Tibial artery (tissue), 4 donors: ENCODE measurements at regions not wholly inside any gene's neighbourhood (a gene's known extent, or its start where the extent isn't known, plus 50 kb on each side); places are given as distances from the start of the nearest gene placed in this dataset.

Experiments
- DNase-seq, 2 donors: peaks; one replicate each; pipeline ENCODE4 v3.0.0-alpha.2; 2019
- H3K27ac ChIP-seq, 2 donors: fragments of 200-600 bp; sonication (generic) in 1 of 2; 1 replicate in 1 of 2; 2 replicates in 1 of 2; pipeline ENCODE4 v1.5.1; 2018 to 2019; ENCODE audit warnings: mild to moderate bottlenecking in 1 of 2
- H3K27me3 ChIP-seq, 2 donors: fragments of 200-600 bp; sonication (generic) in 1 of 2; one replicate each; pipeline versions ENCODE4 v1.5.1 to v1.6.0; 2016 to 2019
- H3K36me3 ChIP-seq, 3 donors: fragments of 200-600 bp; sonication (generic) in 2 of 3; one replicate each; pipeline ENCODE4 v1.5.1; 2016 to 2019; ENCODE audit warnings: mild to moderate bottlenecking in 2 of 3
- H3K4me1 ChIP-seq, 4 donors: fragments of 200-600 bp; sonication (generic) in 2 of 4; 1 replicate in 3 of 4; 2 replicates in 1 of 4; pipeline ENCODE4 v1.5.1; 2016 to 2019
- H3K4me3 ChIP-seq, 2 donors: fragments of 200-600 bp; sonication (generic) in 1 of 2; 1 replicate in 1 of 2; 2 replicates in 1 of 2; pipeline ENCODE4 v1.5.1; 2018 to 2019; ENCODE audit warnings: mild to moderate bottlenecking in 2 of 2
- H3K9me3 ChIP-seq, 3 donors: fragments of 200-600 bp; sonication (generic) in 1 of 3; one replicate each; pipeline ENCODE4 v1.5.1; 2016 to 2019
- CTCF ChIP-seq, 2 experiments: fragments of 200-600 bp in 1 of 2; fragments of 450-650 bp in 1 of 2; IDR thresholded peaks; one replicate each; pipeline ENCODE4 v1.5.1; 2017 to 2019; ENCODE audit warnings: antibody characterized with exemption in 2 of 2, mild to moderate bottlenecking in 1 of 2, moderate library complexity in 1 of 2
- intact Hi-C: fragments of 100-400 bp; cut with DNase I; formaldehyde crosslinking; loops from one replicate; pipeline ENCODE4 v1.15.0; 2023; ENCODE audit warnings: low total_unique reads

DNA sequence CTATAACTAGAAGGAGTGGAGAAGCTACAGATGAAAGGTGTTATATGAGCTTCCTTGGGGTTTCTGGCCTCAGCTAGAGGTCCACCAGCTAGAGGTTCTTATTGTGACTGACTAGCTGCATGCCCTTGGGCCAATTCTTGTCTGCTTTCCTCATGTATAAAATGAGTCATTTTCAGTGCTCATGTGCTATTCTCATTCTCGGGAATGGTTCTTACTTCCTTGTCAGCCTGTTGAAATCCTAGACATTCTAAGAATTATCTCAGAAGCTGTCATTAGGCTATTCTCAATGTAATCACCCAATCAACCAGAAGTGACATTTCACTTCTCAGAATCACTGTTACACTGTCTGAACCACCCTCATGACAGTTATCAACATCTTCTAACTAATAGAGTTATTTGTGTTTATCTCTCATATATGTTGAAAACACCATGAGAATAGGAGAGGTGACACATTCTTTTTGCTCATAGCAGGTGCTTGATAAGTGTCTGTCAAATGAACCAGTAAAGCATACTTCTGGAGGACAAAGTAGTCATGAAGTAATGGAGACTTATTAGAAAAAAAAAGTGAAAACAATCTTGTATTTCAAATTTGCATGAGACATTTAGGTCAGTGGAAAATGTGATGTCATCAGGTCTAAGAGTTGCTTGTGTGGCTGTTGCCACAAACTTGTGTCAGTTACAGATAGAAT is 122.8 kb upstream of the IVNS1ABP start:
- no peak overlapping the region for H3K4me3 ChIP-seq
- H3K27ac ChIP-seq: no peak overlapping the region
- intact Hi-C loops: no loop called here
- no peaks in the 10 kb centered on the region for H3K27me3 ChIP-seq
- no peak for DNase-seq
- H3K9me3 ChIP-seq: no peaks in the 10 kb centered on the region
- no peaks in the 10 kb centered on the region for H3K36me3 ChIP-seq
- no peak for TF ChIP-seq CTCF (IDR thresholded peaks at IDR 0.05)
- peaks cover 0 to 13% (median 0%) of the 10 kb centered on the region in 4 donors for H3K4me1 ChIP-seq

- Histone ChIP-seq H3K4me3 (no peak overlapping the region), H3K27ac (no peak overlapping the region), H3K27me3 (no peaks in the 10 kb centered on the region), H3K4me1 (peaks cover 0 to 13% (median 0%) of the 10 kb centered on the region in 4 donors), H3K36me3 (no peaks in the 10 kb centered on the region), H3K9me3 (no peaks in the 10 kb centered on the region)
- intact Hi-C loops: no loop called here
- TF ChIP-seq CTCF (IDR thresholded peaks at IDR 0.05): no peak
- DNase-seq: no peak
These were observed 121.9 kb upstream of the IVNS1ABP start for GRCh38 chr1:185438936-185439335.

- no peak for TF ChIP-seq CTCF (IDR thresholded peaks at IDR 0.05)
- intact Hi-C loops: no loop called here
- no peaks in the 10 kb centered on the region for H3K36me3 ChIP-seq
- DNase-seq: no peak
- no peaks in the 10 kb centered on the region for H3K9me3 ChIP-seq
- H3K4me3 ChIP-seq: no peak overlapping the region
- peaks cover 0 to 13% (median 0%) of the 10 kb centered on the region in 4 donors for H3K4me1 ChIP-seq
- H3K27ac ChIP-seq: no peak overlapping the region
- no peaks in the 10 kb centered on the region for H3K27me3 ChIP-seq
These were observed 118.8 kb upstream of the IVNS1ABP start for GRCh38 chr1:185435696-185436379.

- no peaks in the 10 kb centered on the region for H3K36me3 ChIP-seq
- no peak for TF ChIP-seq CTCF (IDR thresholded peaks at IDR 0.05)
- no peaks in the 10 kb centered on the region for H3K9me3 ChIP-seq
- H3K4me1 ChIP-seq: peaks cover 0 to 7% (median 0%) of the 10 kb centered on the region in 4 donors
- H3K27me3 ChIP-seq: no peaks in the 10 kb centered on the region
- intact Hi-C loops: no loop called here
- no peak for DNase-seq
- H3K4me3 ChIP-seq: no peak overlapping the region
- no peak overlapping the region for H3K27ac ChIP-seq
These were observed 117.7 kb upstream of the IVNS1ABP start for GRCh38 chr1:185434721-185435120.

GRCh38 chr1:185433667-185434066 is 116.6 kb upstream of the IVNS1ABP start:
- Histone ChIP-seq H3K36me3 (no peaks in the 10 kb centered on the region), H3K4me1 (no peaks in the 10 kb centered on the region), H3K4me3 (no peak overlapping the region), H3K27ac (no peak overlapping the region), H3K27me3 (no peaks in the 10 kb centered on the region), H3K9me3 (no peaks in the 10 kb centered on the region)
- DNase-seq: no peak
- no peak for TF ChIP-seq CTCF (IDR thresholded peaks at IDR 0.05)
- intact Hi-C loops: no loop called here
